ENCODE measurements at regions not wholly inside any gene's neighbourhood (a gene's known extent, or its start where the extent isn't known, plus 50 kb on each side); places are given as distances from the start of the nearest gene placed in this dataset.
"Not testable (repeated sequence)": the region's sequence is repeated elsewhere in the genome, so short reads cannot be mapped to it uniquely, and the experiment has no call there.

DNA sequence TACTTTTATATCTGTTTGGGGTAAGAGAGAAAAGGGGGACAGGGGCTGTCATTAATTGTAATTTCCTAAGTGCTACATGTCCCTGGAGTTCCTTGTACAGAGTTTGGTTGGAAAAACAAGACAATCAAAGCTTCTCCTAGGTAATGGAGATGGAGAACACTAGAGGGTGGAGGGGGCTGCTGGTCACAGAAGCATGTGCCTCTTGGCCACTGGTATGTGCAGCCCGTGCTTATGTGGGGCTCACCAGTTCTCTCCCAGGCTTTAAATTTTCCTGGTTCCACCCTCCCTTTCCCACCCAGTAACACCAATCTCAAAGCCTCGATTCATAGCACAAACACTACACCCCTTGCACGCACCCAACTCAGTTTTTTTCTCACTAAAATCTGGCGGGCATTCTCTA, 165.6 kb downstream of the SAMD5 start:
- H3K4me3 ChIP-seq (ENCODE audit: low read depth, low read length) = no peak overlapping the region
- no peak overlapping the region for H3K9ac ChIP-seq (ENCODE audit: low read depth, low read length)
- H3K27ac ChIP-seq (ENCODE audit: low read depth, low read length) = no peak overlapping the region
- H3K9me3 ChIP-seq (ENCODE audit: control insufficient read depth, insufficient read depth, low read length) = no peaks in the 10 kb centered on the region; the same call in 1 of the 2 replicates
- no peaks in the 10 kb centered on the region for H3K36me3 ChIP-seq (ENCODE audit: control insufficient read depth, insufficient read depth, low read length)
- H3K4me1 ChIP-seq (ENCODE audit: control insufficient read depth, insufficient read depth, low read length) = peaks cover 34% of the 10 kb centered on the region
- H3K27me3 ChIP-seq (ENCODE audit: control insufficient read depth, insufficient read depth, low read length) = no peaks in the 10 kb centered on the region

DNA sequence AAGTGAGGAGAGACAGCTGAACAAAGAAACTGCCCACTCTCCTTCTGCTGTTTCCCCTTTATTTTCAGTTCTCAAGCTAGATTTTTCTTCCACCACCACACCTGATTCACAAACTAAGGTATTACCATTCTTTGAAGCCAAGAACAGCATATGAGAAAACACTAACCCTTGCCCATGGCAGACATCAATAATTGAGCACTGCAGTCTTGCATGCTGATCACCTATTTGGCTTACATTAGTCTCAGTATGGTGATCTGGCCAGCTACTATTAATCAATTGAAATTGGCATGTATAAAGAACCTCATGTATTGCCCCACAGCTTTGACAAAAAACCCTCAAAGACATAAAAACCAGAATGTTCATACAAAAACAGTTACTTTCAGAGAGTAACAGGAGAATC, 166.3 kb downstream of the SAMD5 start:
- no peaks in the 10 kb centered on the region for H3K27me3 ChIP-seq (ENCODE audit: control insufficient read depth, insufficient read depth, low read length)
- no peak overlapping the region for H3K27ac ChIP-seq (ENCODE audit: low read depth, low read length)
- no peak overlapping the region for H3K4me3 ChIP-seq (ENCODE audit: low read depth, low read length)
- peaks cover 34% of the 10 kb centered on the region for H3K4me1 ChIP-seq (ENCODE audit: control insufficient read depth, insufficient read depth, low read length)
- H3K36me3 ChIP-seq (ENCODE audit: control insufficient read depth, insufficient read depth, low read length) = no peaks in the 10 kb centered on the region
- no peaks in the 10 kb centered on the region for H3K9me3 ChIP-seq (ENCODE audit: control insufficient read depth, insufficient read depth, low read length)
- H3K9ac ChIP-seq (ENCODE audit: low read depth, low read length) = no peak overlapping the region

DNA sequence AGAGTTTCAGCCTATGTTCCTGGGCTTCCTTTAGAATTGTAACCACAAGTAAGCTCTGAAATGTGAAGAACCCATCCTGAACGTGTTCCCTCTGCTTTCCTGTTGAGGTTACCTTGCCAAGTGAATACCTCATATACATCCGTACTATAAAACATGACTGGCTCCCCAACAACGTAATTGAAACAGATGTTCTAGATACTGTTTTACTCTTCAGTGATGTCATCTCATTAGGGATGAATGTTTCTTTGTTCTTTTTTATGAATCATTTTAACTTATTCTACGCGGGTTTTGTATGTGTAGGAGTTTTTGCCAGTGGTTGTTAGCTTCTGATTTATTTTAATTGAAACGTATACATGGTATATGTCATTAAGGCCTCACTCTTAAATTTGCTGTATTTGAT, 166.8 kb downstream of the SAMD5 start:
- Histone ChIP-seq H3K27ac (ENCODE audit: low read depth, low read length) (no peak overlapping the region), H3K9ac (ENCODE audit: low read depth, low read length) (no peak overlapping the region), H3K4me1 (ENCODE audit: control insufficient read depth, insufficient read depth, low read length) (peaks cover 34% of the 10 kb centered on the region), H3K27me3 (ENCODE audit: control insufficient read depth, insufficient read depth, low read length) (no peaks in the 10 kb centered on the region), H3K36me3 (ENCODE audit: control insufficient read depth, insufficient read depth, low read length) (no peaks in the 10 kb centered on the region), H3K9me3 (ENCODE audit: control insufficient read depth, insufficient read depth, low read length) (no peaks in the 10 kb centered on the region), H3K4me3 (ENCODE audit: low read depth, low read length) (no peak overlapping the region)

DNA sequence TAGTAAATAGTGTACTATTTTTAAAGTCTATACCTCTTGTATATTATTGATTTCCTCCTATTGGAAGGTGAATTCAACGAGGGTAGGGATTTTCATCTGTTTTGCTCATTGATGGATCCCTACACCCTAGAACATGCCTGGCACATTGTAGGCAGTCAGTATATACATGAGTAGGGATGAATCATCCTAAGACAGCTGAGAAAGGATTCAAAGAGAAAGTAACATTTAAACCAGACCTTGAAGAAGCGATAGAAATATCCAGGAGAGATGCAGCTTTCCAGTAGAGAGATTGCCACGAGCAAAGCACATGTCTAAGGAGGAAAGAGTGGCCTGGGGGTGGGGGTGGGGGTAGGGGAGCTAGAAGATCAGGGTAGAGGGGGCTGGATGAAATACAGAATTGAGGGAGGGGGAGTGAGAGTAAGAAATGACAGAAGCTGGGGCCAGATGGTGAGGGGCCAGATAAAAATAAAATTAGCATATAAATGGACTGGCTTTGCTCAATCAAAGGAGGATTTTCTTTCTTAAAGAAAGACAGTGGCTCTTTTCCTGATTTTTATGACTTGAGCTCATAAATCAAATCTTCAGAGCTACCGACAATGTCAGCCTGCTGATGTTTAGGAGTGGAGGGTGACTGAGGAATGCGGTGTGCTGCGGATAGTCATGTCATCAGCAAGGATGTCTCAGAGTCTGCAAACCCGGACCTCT, 168.2 kb downstream of the SAMD5 start:
- Histone ChIP-seq H3K4me3 (ENCODE audit: low read depth, low read length) (no peak overlapping the region), H3K4me1 (ENCODE audit: control insufficient read depth, insufficient read depth, low read length) (peaks cover 34% of the 10 kb centered on the region), H3K27me3 (ENCODE audit: control insufficient read depth, insufficient read depth, low read length) (no peaks in the 10 kb centered on the region), H3K36me3 (ENCODE audit: control insufficient read depth, insufficient read depth, low read length) (no peaks in the 10 kb centered on the region), H3K27ac (ENCODE audit: low read depth, low read length) (no peak overlapping the region), H3K9me3 (ENCODE audit: control insufficient read depth, insufficient read depth, low read length) (no peaks in the 10 kb centered on the region), H3K9ac (ENCODE audit: low read depth, low read length) (no peak overlapping the region)

DNA sequence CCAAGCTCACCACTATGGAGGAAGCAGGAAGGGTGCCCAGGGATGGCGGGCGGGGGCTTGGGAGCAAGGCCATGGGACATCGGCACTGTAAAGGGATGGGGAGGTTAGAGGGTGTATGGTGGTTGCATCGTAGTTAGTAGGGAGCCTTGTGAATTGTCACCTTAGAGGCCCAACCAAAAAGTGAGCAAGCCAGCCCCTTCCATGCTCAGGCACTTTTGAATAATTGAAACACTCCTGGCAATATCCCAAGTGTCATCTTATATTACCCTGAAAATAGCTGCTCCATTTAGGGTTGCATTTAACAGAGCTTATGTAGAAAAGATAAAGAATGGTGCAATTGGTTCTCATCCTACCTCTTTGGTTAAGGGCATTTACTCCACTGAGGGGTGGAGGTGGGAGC, 169.2 kb downstream of the SAMD5 start:
- H3K4me3 ChIP-seq (ENCODE audit: low read depth, low read length) = no peak overlapping the region

DNA sequence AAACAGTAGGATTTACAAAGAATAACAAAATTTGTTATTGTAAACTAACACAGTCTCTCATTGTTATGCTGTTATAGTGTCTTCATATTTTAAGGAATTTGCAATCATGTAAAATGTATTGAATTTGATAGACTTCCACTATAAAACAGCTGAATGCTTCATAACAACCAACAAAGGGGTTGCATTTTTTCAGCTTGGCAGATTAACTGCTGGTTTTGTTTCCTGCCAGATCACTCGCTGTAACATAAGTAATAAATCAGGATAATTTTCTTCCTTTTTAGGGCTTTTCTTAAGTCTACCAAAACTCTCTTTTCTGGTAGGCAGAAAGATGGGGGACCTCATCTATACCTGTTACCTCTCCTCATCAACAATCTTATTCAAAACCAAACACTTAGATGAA, 169.8 kb downstream of the SAMD5 start:
- Histone ChIP-seq H3K27me3 (ENCODE audit: control insufficient read depth, insufficient read depth, low read length) (no peaks in the 10 kb centered on the region), H3K4me1 (ENCODE audit: control insufficient read depth, insufficient read depth, low read length) (peaks cover 34% of the 10 kb centered on the region), H3K36me3 (ENCODE audit: control insufficient read depth, insufficient read depth, low read length) (no peaks in the 10 kb centered on the region), H3K4me3 (ENCODE audit: low read depth, low read length) (no peak overlapping the region), H3K27ac (ENCODE audit: low read depth, low read length) (no peak overlapping the region), H3K9me3 (ENCODE audit: control insufficient read depth, insufficient read depth, low read length) (no peaks in the 10 kb centered on the region), H3K9ac (ENCODE audit: low read depth, low read length) (no peak overlapping the region)

More for the DNA sequence above, 169.2 kb downstream of the SAMD5 start:
- Histone ChIP-seq H3K9me3 (ENCODE audit: control insufficient read depth, insufficient read depth, low read length) (no peaks in the 10 kb centered on the region), H3K4me1 (ENCODE audit: control insufficient read depth, insufficient read depth, low read length) (peaks cover 34% of the 10 kb centered on the region), H3K9ac (ENCODE audit: low read depth, low read length) (no peak overlapping the region), H3K27ac (ENCODE audit: low read depth, low read length) (no peak overlapping the region), H3K27me3 (ENCODE audit: control insufficient read depth, insufficient read depth, low read length) (no peaks in the 10 kb centered on the region), H3K36me3 (ENCODE audit: control insufficient read depth, insufficient read depth, low read length) (no peaks in the 10 kb centered on the region)

DNA sequence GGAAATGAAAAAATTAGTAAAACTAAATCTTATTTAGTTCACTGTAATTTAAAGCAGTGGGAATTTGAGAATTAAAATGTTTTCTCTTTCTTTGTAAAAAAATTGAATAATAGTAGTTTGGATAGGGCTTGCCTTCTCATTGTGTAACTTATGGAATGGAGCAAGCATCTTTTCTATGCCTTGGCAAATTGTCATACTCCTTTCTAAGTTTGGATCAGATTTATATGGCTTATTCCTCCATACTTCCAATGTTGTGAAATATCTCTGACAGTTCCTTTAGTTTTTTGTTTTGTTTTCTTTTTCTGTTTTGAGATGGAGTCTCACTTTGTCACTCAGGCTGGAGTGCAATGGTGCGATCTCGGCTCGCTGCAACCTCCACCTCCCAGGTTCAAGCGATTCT, 176.4 kb downstream of the SAMD5 start:
- Histone ChIP-seq H3K4me1 (ENCODE audit: control insufficient read depth, insufficient read depth, low read length) (no peaks in the 10 kb centered on the region), H3K4me3 (ENCODE audit: low read depth, low read length) (no peak overlapping the region), H3K36me3 (ENCODE audit: control insufficient read depth, insufficient read depth, low read length) (no peaks in the 10 kb centered on the region), H3K27me3 (ENCODE audit: control insufficient read depth, insufficient read depth, low read length) (no peaks in the 10 kb centered on the region), H3K27ac (ENCODE audit: low read depth, low read length) (no peak overlapping the region), H3K9me3 (ENCODE audit: control insufficient read depth, insufficient read depth, low read length) (no peaks in the 10 kb centered on the region), H3K9ac (ENCODE audit: low read depth, low read length) (no peak overlapping the region)

DNA sequence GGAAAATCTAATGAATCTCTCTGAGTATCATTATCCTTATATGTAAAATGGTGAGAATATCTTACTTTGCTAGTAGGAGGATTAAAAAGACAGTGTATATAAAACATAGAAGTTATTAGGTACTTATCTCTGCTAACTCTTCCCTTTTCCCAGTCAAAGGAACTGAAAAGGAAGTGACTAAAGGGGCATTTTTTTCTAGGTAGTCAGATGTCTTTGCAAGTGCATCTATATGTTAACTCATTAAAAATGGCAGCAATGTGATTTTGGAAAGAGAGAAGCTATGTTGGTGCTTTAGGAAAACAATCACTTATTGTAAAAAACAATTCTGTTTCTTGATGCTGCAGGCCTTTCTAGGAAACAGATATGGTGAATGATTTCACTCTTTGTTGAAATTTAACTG, 180.9 kb downstream of the SAMD5 start:
- Histone ChIP-seq H3K9ac (ENCODE audit: low read depth, low read length) (no peak overlapping the region), H3K27ac (ENCODE audit: low read depth, low read length) (no peak overlapping the region), H3K36me3 (ENCODE audit: control insufficient read depth, insufficient read depth, low read length) (no peaks in the 10 kb centered on the region), H3K4me3 (ENCODE audit: low read depth, low read length) (no peak overlapping the region), H3K27me3 (ENCODE audit: control insufficient read depth, insufficient read depth, low read length) (no peaks in the 10 kb centered on the region), H3K4me1 (ENCODE audit: control insufficient read depth, insufficient read depth, low read length) (no peaks in the 10 kb centered on the region), H3K9me3 (ENCODE audit: control insufficient read depth, insufficient read depth, low read length) (no peaks in the 10 kb centered on the region)

DNA sequence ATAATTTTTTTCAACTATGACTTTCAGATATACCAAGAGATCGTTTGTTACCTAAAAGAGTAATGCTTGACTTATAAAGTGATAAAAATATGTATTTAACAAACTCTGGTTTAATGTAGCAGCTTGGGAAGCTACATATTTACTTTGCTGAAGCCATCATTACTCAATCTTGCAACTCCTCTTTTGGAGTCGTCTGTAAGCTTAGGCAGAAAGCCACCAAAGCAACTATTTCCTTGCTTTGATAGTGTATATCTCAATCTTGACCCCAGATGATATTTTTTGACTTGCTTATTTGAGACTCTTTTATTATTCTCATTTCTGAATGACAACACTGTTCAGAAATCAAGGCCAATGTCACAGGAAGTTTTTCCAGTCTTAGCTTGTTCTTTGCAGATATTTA, 183.0 kb downstream of the SAMD5 start:
- H3K9ac ChIP-seq (ENCODE audit: low read depth, low read length) = no peak overlapping the region
- H3K27me3 ChIP-seq (ENCODE audit: control insufficient read depth, insufficient read depth, low read length) = no peaks in the 10 kb centered on the region
- no peaks in the 10 kb centered on the region for H3K4me1 ChIP-seq (ENCODE audit: control insufficient read depth, insufficient read depth, low read length)
- H3K36me3 ChIP-seq (ENCODE audit: control insufficient read depth, insufficient read depth, low read length) = no peaks in the 10 kb centered on the region
- no peaks in the 10 kb centered on the region for H3K9me3 ChIP-seq (ENCODE audit: control insufficient read depth, insufficient read depth, low read length)
- H3K4me3 ChIP-seq (ENCODE audit: low read depth, low read length) = no peak overlapping the region
- H3K27ac ChIP-seq (ENCODE audit: low read depth, low read length) = no peak overlapping the region

DNA sequence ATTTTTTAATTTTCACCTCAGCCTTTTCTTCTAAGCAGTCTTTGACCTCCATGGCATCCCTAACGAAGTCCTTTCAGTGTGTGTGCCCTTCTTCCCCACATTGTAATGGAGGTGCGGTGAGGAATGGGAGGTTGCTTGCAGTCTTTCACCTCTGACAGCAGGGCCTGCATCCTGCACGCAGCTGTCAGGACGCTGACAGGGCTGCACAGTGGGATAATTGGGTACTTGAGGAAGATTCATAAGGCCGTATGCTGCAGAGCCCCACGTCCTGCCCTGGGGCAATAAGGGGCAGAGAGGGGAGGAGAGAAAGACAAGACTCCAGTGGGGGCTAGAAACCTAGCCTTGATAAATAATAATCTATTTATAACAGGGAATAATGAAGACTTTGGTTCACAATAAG, 184.7 kb downstream of the SAMD5 start:
- Histone ChIP-seq H3K27ac (ENCODE audit: low read depth, low read length) (no peak overlapping the region), H3K4me1 (ENCODE audit: control insufficient read depth, insufficient read depth, low read length) (no peaks in the 10 kb centered on the region), H3K36me3 (ENCODE audit: control insufficient read depth, insufficient read depth, low read length) (no peaks in the 10 kb centered on the region), H3K9ac (ENCODE audit: low read depth, low read length) (no peak overlapping the region), H3K27me3 (ENCODE audit: control insufficient read depth, insufficient read depth, low read length) (no peaks in the 10 kb centered on the region), H3K9me3 (ENCODE audit: control insufficient read depth, insufficient read depth, low read length) (no peaks in the 10 kb centered on the region), H3K4me3 (ENCODE audit: low read depth, low read length) (no peak overlapping the region)

DNA sequence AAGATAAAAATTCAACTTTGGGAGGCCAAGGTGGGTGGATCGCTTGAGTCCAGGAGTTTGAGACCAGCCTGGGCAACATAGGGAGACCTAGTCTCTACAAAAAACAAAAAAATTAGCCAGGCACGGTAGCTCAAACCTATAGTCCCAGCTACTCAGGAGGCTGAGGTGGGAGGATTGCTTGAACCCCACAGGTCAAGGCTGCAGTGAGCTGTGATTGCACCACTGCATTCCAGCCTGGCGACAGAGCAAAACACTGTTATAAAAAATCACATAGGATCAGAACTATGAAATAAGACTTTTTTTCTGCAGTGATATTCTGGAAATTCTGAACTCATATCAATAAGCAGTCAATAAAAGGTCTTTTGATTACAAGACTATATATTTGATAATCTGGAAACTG, 186.1 kb downstream of the SAMD5 start:
- not testable (repeated sequence) for H3K36me3 ChIP-seq (ENCODE audit: control insufficient read depth, insufficient read depth, low read length); H3K4me3 ChIP-seq (ENCODE audit: low read depth, low read length); H3K9me3 ChIP-seq (ENCODE audit: control insufficient read depth, insufficient read depth, low read length); H3K27ac ChIP-seq (ENCODE audit: low read depth, low read length); H3K27me3 ChIP-seq (ENCODE audit: control insufficient read depth, insufficient read depth, low read length); H3K4me1 ChIP-seq (ENCODE audit: control insufficient read depth, insufficient read depth, low read length); H3K9ac ChIP-seq (ENCODE audit: low read depth, low read length)
